PC-9 (cell line): ENCODE measurements at regions not wholly inside any gene's neighbourhood (a gene's known extent, or its start where the extent isn't known, plus 50 kb on each side); places are given as distances from the start of the nearest gene placed in this dataset.
"Not testable (repeated sequence)": the region's sequence is repeated elsewhere in the genome, so short reads cannot be mapped to it uniquely, and the experiment has no call there.

ENCODE experiments used
- BruUV-seq: library from RNA; stranded (reverse); fragments of 400-500 nt; replicated peaks from 2 replicates; lab custom pipeline; 2021; lab: Mats Ljungman, UMichigan
- CTCF ChIA-PET: fragments of 300-600 bp; sonication (Branson Sonifier 250); formaldehyde crosslinking; loops from one replicate; lab custom pipeline; 2022; ENCODE audit warnings: antibody characterized with exemption; lab: Charles Lee
- POLR2A ChIA-PET: fragments of 300-600 bp; sonication (Branson Sonifier 250); formaldehyde crosslinking; loops from one replicate; lab custom pipeline; 2022; ENCODE audit warnings: antibody characterized with exemption; ENCODE audit not compliant: unreplicated experiment; lab: Charles Lee
- DNase-seq, 2 experiments: peaks; one replicate each; pipeline versions ENCODE4 v3.0.0 to v3.0.0-alpha.2; 2015 to 2022; ENCODE audit warnings: mixed read lengths in 1 of 2
- H2AFZ ChIP-seq: fragments of 200-600 bp; sonication (generic); 2 replicates; pipeline ENCODE4 v1.8.1; 2017; ENCODE audit warnings: antibody characterized with exemption
- H3F3A ChIP-seq: fragments of 200-600 bp; sonication (generic); 2 replicates; pipeline ENCODE4 v1.8.1; 2017; ENCODE audit warnings: antibody characterized with exemption, mild to moderate bottlenecking, low read depth; ENCODE audit not compliant: insufficient read depth
- H3K27ac ChIP-seq: fragments of 200-600 bp; sonication (generic); 2 replicates; pipeline ENCODE4 v1.6.1; 2016; ENCODE audit warnings: mixed run types
- H3K27me3 ChIP-seq: fragments of 200-600 bp; sonication (generic); 2 replicates; pipeline ENCODE4 v1.6.1; 2016; ENCODE audit warnings: low read depth, mixed run types; ENCODE audit not compliant: insufficient read depth
- H3K36me3 ChIP-seq: fragments of 200-600 bp; sonication (generic); 2 replicates; pipeline ENCODE4 v1.6.1; 2016; ENCODE audit warnings: low read depth, mixed run types
- H3K4me1 ChIP-seq: fragments of 200-600 bp; sonication (generic); replicated peaks from 2 replicates; pipeline ENCODE4 v1.6.1; 2016; ENCODE audit warnings: mixed run types; ENCODE audit not compliant: insufficient read depth
- H3K4me2 ChIP-seq: fragments of 200-600 bp; sonication (generic); 2 replicates; pipeline ENCODE4 v1.6.1; 2017; ENCODE audit warnings: mixed run types
- H3K4me3 ChIP-seq: fragments of 200-600 bp; sonication (generic); 2 replicates; pipeline ENCODE4 v1.6.1; 2016; ENCODE audit warnings: mixed run types
- H3K79me2 ChIP-seq: fragments of 200-600 bp; sonication (generic); 2 replicates; pipeline ENCODE4 v1.6.1; 2017; ENCODE audit warnings: low read depth, mixed run types
- H3K9me2 ChIP-seq: fragments of 200-600 bp; sonication (generic); 2 replicates; pipeline ENCODE4 v1.8.1; 2017; ENCODE audit warnings: mild to moderate bottlenecking; ENCODE audit not compliant: insufficient read depth
- H3K9me3 ChIP-seq: fragments of 200-600 bp; sonication (generic); 2 replicates; pipeline ENCODE4 v1.8.1; 2016; ENCODE audit warnings: low read depth; ENCODE audit not compliant: insufficient read depth
- H4K20me1 ChIP-seq: fragments of 200-600 bp; sonication (generic); 2 replicates; pipeline ENCODE4 v1.8.1; 2017; ENCODE audit not compliant: insufficient read depth
- CTCF ChIP-seq: fragments of 200-600 bp; sonication (generic); conservative IDR thresholded peaks from 2 replicates; pipeline ENCODE4 v1.6.1; 2017; ENCODE audit warnings: mixed run types, antibody characterized with exemption, mild to moderate bottlenecking, moderate library complexity
- EZH2 ChIP-seq: fragments of 200-600 bp; sonication (generic); IDR thresholded peaks from 2 replicates; pipeline ENCODE4 v1.8.0; 2017; ENCODE audit warnings: antibody characterized with exemption, low read depth
- intact Hi-C: fragments of 100-400 bp; cut with micrococcal nuclease; formaldehyde crosslinking; loops from one replicate; pipeline ENCODE4 v1.10.0; 2022; ENCODE audit not compliant: unreplicated experiment

- Histone ChIP-seq H3K27me3 (no peaks in the 10 kb centered on the region), H3K79me2 (no peaks in the 10 kb centered on the region), H2AFZ (no peak overlapping the region), H3K36me3 (no peaks in the 10 kb centered on the region), H3K27ac (peak overlapping the region; percentile 83), H3K9me2 (no peaks in the 10 kb centered on the region), H3K4me1 (peaks cover 36% of the 10 kb centered on the region), H3K4me3 (no peak overlapping the region), H3F3A (peaks cover 30% of the 10 kb centered on the region), H3K4me2 (no peak overlapping the region; the same call in 1 of the 2 replicates), H4K20me1 (no peaks in the 10 kb centered on the region), H3K9me3 (no peaks in the 10 kb centered on the region)
- ChIA-PET CTCF (no interaction called here), POLR2A (no interaction called here)
- no peak for TF ChIP-seq CTCF
- no peak for TF ChIP-seq EZH2
- peak in 1 of 2 experiments; percentile 66 for DNase-seq
- BruUV-seq = no TSS peak
- intact Hi-C loops = loop anchor here (5.0 to 10.0 kb wide), 3 partner anchors 330 to 900 kb away; no protein-coding TSS in a partner anchor
Observed at GRCh38 chr6:137977206-137977605, 110.1 kb downstream of the TNFAIP3 start.

- Histone ChIP-seq H3K36me3 (no peaks in the 10 kb centered on the region), H3K79me2 (no peaks in the 10 kb centered on the region), H2AFZ (no peak overlapping the region), H3F3A (peaks cover 30% of the 10 kb centered on the region), H4K20me1 (no peaks in the 10 kb centered on the region), H3K27ac (peak overlapping the region; percentile 83), H3K27me3 (no peaks in the 10 kb centered on the region), H3K4me1 (peaks cover 36% of the 10 kb centered on the region), H3K4me3 (peak overlapping the region; percentile 13; the same call in 1 of the 2 replicates), H3K9me3 (no peaks in the 10 kb centered on the region), H3K4me2 (peak overlapping the region; percentile 64), H3K9me2 (no peaks in the 10 kb centered on the region)
- CTCF ChIA-PET = interaction anchor here (0.6 kb wide), 1 partner anchor 1733 kb away, joined by 5 read pairs; no protein-coding TSS in a partner anchor
- BruUV-seq = no TSS peak
- intact Hi-C loops = loop anchor here (1.0 to 10.0 kb wide), 5 partner anchors 23 to 901 kb away; no protein-coding TSS in a partner anchor
- DNase-seq = no peak
- POLR2A ChIA-PET = no interaction called here
- no peak for TF ChIP-seq CTCF
- TF ChIP-seq EZH2 = no peak
Observed at GRCh38 chr6:137977814-137978213, 110.8 kb downstream of the TNFAIP3 start.

- Histone ChIP-seq H3K4me2 (peak overlapping the region; percentile 64), H4K20me1 (no peaks in the 10 kb centered on the region), H3K36me3 (no peaks in the 10 kb centered on the region), H3K4me1 (peaks cover 36% of the 10 kb centered on the region), H3K27ac (peak overlapping the region; percentile 83), H3K79me2 (no peaks in the 10 kb centered on the region), H3K4me3 (peak overlapping the region; percentile 23; the same call in 1 of the 2 replicates), H2AFZ (peak overlapping the region; percentile 30), H3K27me3 (no peaks in the 10 kb centered on the region), H3K9me3 (no peaks in the 10 kb centered on the region), H3F3A (peaks cover 30% of the 10 kb centered on the region), H3K9me2 (no peaks in the 10 kb centered on the region)
- DNase-seq = peak; percentile 58 to 99
- CTCF ChIA-PET = interaction anchor here (0.6 kb wide), 2 partner anchors 28 to 1733 kb away, joined by 3 to 5 read pairs; no protein-coding TSS in a partner anchor
- no TSS peak for BruUV-seq
- no peak for TF ChIP-seq EZH2
- no peak for TF ChIP-seq CTCF
- intact Hi-C loops = loop anchor here (1.0 to 10.0 kb wide), 5 partner anchors 23 to 901 kb away; no protein-coding TSS in a partner anchor
- POLR2A ChIA-PET = interaction anchor here (0.7 kb wide), 1 partner anchor 803 kb away, joined by 4 read pairs; no protein-coding TSS in a partner anchor
Observed at GRCh38 chr6:137978252-137978896, 111.3 kb downstream of the TNFAIP3 start.

- not testable (repeated sequence) for BruUV-seq, H3K27me3 ChIP-seq, H3K9me3 ChIP-seq, H3K9me2 ChIP-seq, H4K20me1 ChIP-seq, H3K36me3 ChIP-seq, DNase-seq, H3K79me2 ChIP-seq
- peak overlapping the region; percentile 30 for H2AFZ ChIP-seq
- peaks cover 36% of the 10 kb centered on the region for H3K4me1 ChIP-seq
- peak overlapping the region; percentile 64 for H3K4me2 ChIP-seq
- peak overlapping the region; percentile 23; the same call in 1 of the 2 replicates for H3K4me3 ChIP-seq
- ChIA-PET POLR2A (interaction anchor here (0.7 kb wide), 1 partner anchor 804 kb away, joined by 4 read pairs; no protein-coding TSS in a partner anchor), CTCF (interaction anchor here (0.5 kb wide), 1 partner anchor 23 kb away, joined by 3 read pairs; no protein-coding TSS in a partner anchor)
- H3K27ac ChIP-seq = peak overlapping the region; percentile 83
- H3F3A ChIP-seq = peaks cover 30% of the 10 kb centered on the region
- intact Hi-C loops = loop anchor here (5.0 to 10.0 kb wide), 3 partner anchors 332 to 902 kb away; no protein-coding TSS in a partner anchor
Observed at GRCh38 chr6:137979263-137979662, 112.2 kb downstream of the TNFAIP3 start.
